ENCODE measurements at regions not wholly inside any gene's neighbourhood (a gene's known extent, or its start where the extent isn't known, plus 50 kb on each side); places are given as distances from the start of the nearest gene placed in this dataset.

DNA sequence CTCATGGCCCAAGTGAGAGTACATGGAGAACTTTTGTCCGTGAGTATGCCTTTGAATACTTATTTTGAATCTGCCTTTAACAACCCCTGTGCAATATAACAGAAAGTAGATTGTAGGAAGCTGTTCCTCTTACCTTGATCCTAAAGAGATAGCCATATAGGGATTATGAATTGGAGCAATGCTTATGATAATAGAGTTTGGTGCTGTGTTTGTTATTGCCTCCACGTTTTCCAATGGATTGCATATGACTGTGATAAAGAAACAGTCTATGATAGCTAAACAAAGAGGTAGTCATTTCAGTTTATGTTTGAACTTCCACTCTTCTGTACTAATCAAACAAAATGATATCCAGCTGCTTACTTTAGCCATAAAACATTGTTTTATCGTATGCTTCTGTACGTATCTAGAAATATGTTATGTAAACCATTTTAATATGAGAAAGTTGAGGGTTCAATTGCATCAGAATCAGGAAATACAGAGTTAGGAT lies 199.6 kb upstream of the RGMB start:
- Histone ChIP-seq H3K9ac (ENCODE audit: insufficient read depth in 1 of 2, low read length in 2 of 2) (no peak overlapping the region), H3K9me3 (ENCODE audit: control insufficient read depth in 4 of 4, insufficient read depth in 3 of 4, low read length in 3 of 4) (peaks cover 0 to 4% (median 1%) of the 10 kb centered on the region in 4 donors), H3K27me3 (ENCODE audit: control insufficient read depth in 3 of 3, insufficient read depth in 3 of 3, low read length in 2 of 3) (no peaks in the 10 kb centered on the region), H3K4me3 (no peak overlapping the region), H3K27ac (ENCODE audit: low read depth in 1 of 2, low read length in 1 of 2) (no peak overlapping the region), H3K4me1 (ENCODE audit: control insufficient read depth in 5 of 5, insufficient read depth in 5 of 5, low read length in 5 of 5) (no peaks in the 10 kb centered on the region), H3K36me3 (ENCODE audit: control insufficient read depth in 4 of 4, insufficient read depth in 4 of 4, low read length in 4 of 4) (no peaks in the 10 kb centered on the region)
- 58 to 66% methylated on average over 4 of the region's 4 CpGs for WGBS, 2 donors
- DNase-seq: no peak
- ATAC-seq (ENCODE audit: insufficient read depth, low FRiP score): no peak
- TF ChIP-seq, protein P1, sequence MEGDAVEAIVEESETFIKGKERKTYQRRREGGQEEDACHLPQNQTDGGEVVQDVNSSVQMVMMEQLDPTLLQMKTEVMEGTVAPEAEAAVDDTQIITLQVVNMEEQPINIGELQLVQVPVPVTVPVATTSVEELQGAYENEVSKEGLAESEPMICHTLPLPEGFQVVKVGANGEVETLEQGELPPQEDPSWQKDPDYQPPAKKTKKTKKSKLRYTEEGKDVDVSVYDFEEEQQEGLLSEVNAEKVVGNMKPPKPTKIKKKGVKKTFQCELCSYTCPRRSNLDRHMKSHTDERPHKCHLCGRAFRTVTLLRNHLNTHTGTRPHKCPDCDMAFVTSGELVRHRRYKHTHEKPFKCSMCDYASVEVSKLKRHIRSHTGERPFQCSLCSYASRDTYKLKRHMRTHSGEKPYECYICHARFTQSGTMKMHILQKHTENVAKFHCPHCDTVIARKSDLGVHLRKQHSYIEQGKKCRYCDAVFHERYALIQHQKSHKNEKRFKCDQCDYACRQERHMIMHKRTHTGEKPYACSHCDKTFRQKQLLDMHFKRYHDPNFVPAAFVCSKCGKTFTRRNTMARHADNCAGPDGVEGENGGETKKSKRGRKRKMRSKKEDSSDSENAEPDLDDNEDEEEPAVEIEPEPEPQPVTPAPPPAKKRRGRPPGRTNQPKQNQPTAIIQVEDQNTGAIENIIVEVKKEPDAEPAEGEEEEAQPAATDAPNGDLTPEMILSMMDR (IDR thresholded peaks at IDR 0.05; ENCODE audit: control extremely low read depth, extremely low read depth): no peak

DNA sequence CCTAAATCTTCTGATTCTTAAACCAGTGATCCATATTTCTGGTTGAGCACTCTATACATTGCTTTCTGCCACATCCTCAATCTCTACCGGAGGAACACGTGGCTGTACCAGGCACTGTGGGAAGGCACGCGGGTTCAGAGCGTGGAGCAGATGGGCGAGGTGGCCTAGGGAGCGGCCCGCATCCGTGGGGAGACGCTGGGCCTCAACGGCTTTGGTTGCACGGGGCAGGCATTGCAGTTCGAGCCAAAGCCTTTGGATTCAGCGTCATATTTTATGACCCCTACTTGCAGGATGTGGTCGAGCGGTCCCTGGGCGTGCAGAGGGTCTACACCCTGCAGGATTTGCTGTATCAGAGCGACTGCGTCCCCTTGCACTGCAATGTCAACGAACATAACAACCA lies 197.2 kb upstream of the RGMB start:
- Histone ChIP-seq H3K9me3 (ENCODE audit: control insufficient read depth in 4 of 4, insufficient read depth in 3 of 4, low read length in 3 of 4) (peaks cover 0 to 4% (median 1%) of the 10 kb centered on the region in 4 donors), H3K4me3 (no peak overlapping the region), H3K9ac (ENCODE audit: insufficient read depth in 1 of 2, low read length in 2 of 2) (no peak overlapping the region), H3K27ac (ENCODE audit: low read depth in 1 of 2, low read length in 1 of 2) (no peak overlapping the region), H3K27me3 (ENCODE audit: control insufficient read depth in 3 of 3, insufficient read depth in 3 of 3, low read length in 2 of 3) (no peaks in the 10 kb centered on the region), H3K36me3 (ENCODE audit: control insufficient read depth in 4 of 4, insufficient read depth in 4 of 4, low read length in 4 of 4) (no peaks in the 10 kb centered on the region), H3K4me1 (ENCODE audit: control insufficient read depth in 5 of 5, insufficient read depth in 5 of 5, low read length in 5 of 5) (no peaks in the 10 kb centered on the region)
- WGBS, 2 donors: 90 to 94% methylated on average over 20 of the region's 20 CpGs
- DNase-seq (no peak), ATAC-seq (ENCODE audit: insufficient read depth, low FRiP score) (no peak)
- TF ChIP-seq, protein P1 (IDR thresholded peaks at IDR 0.05; ENCODE audit: control extremely low read depth, extremely low read depth): no peak

DNA sequence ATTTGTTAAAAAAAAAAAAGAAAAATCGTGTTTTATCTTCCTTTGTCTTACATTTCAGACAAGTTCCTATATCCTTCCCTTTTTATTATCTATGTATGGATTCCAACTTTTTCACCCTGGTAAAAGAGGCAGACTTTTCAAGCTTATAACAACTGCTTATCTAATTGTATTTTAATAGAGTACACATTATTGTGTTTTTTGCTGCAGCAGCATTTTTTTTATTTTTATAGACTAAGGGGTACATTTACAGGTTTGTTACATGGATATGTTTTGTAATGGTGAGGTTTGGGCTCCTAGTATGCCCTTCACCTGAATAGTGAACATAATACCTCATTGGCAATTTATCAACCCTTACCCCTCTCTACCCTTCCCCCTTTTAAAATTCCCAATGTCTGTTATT lies 195.0 kb upstream of the RGMB start:
- no peak for DNase-seq
- H3K27ac ChIP-seq (ENCODE audit: low read depth in 1 of 2, low read length in 1 of 2): no peak overlapping the region
- no peaks in the 10 kb centered on the region for H3K27me3 ChIP-seq (ENCODE audit: control insufficient read depth in 3 of 3, insufficient read depth in 3 of 3, low read length in 2 of 3)
- no peaks in the 10 kb centered on the region for H3K4me1 ChIP-seq (ENCODE audit: control insufficient read depth in 5 of 5, insufficient read depth in 5 of 5, low read length in 5 of 5)
- H3K9ac ChIP-seq (ENCODE audit: insufficient read depth in 1 of 2, low read length in 2 of 2): no peak overlapping the region
- 75 to 82% methylated on average over 1 of the region's 1 CpG for WGBS, 2 donors
- TF ChIP-seq, protein P1 (IDR thresholded peaks at IDR 0.05; ENCODE audit: control extremely low read depth, extremely low read depth): no peak
- no peak for ATAC-seq (ENCODE audit: insufficient read depth, low FRiP score)
- H3K4me3 ChIP-seq: no peak overlapping the region
- H3K36me3 ChIP-seq (ENCODE audit: control insufficient read depth in 4 of 4, insufficient read depth in 4 of 4, low read length in 4 of 4): no peaks in the 10 kb centered on the region
- H3K9me3 ChIP-seq (ENCODE audit: control insufficient read depth in 4 of 4, insufficient read depth in 3 of 4, low read length in 3 of 4): peaks cover 0 to 4% (median 1%) of the 10 kb centered on the region in 4 donors

All from lung (tissue), 11 donors.